Brain microvascular endothelial cell (primary cell): ENCODE measurements at regions not wholly inside any gene's neighbourhood (a gene's known extent, or its start where the extent isn't known, plus 50 kb on each side); places are given as distances from the start of the nearest gene placed in this dataset.

ENCODE experiments used
- DNase-seq: peaks from one replicate; pipeline ENCODE4 v3.0.0-alpha.2; 2020
- H3K27ac ChIP-seq: fragments of 250-450 bp; sonication (Bioruptor Pico); 2 replicates; pipeline ENCODE4 v1.5.1; 2020; ENCODE audit warnings: mild to moderate bottlenecking, moderate library complexity
- H3K27me3 ChIP-seq: fragments of 250-450 bp; sonication (Bioruptor Pico); replicated peaks from 2 replicates; pipeline ENCODE4 v1.5.1; 2020; ENCODE audit warnings: mild to moderate bottlenecking
- H3K36me3 ChIP-seq: fragments of 250-450 bp; sonication (Bioruptor Pico); replicated peaks from 2 replicates; pipeline ENCODE4 v1.5.1; 2020; ENCODE audit warnings: mild to moderate bottlenecking
- H3K4me3 ChIP-seq: 2 replicates; pipeline ENCODE4 v1.5.1; 2011; ENCODE audit warnings: low read depth, mild to moderate bottlenecking, control low read depth, low read length, moderate library complexity
- in situ Hi-C: cut with HindIII; loops from 2 replicates; pipeline ENCODE4 v1.10.0; 2017; ENCODE audit warnings: low sequenced_read_pairs, low pct_ligation_motif_present
- TF ChIP-seq, protein P1 (sequence below): IDR thresholded peaks from 2 replicates; pipeline ENCODE4 v1.5.1; 2011; ENCODE audit warnings: low read depth, mild to moderate bottlenecking, moderate library complexity, low read length, control low read depth, inconsistent platforms; ENCODE audit errors: missing control alignments

DNA sequence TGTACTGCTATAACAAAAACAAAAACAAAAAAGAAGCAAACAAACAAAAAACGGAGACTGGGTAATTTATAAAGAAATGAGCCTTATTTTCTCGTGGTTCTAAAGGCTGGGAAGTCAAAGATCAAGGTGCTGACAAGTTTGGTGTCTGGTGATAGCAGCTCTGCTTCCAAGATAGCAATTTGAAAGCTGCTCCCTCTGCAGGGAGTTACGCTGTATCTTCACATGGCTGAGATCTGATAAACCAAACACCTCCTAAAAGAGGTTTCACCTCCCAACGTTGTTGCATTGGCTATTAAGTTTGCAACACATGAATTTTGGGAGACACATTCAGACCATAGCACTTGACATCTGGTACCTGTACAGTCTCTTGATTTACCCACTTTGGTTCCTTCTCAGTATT lies 854.2 kb downstream of the CENPC start:
- H3K27me3 ChIP-seq: no peaks in the 10 kb centered on the region
- H3K27ac ChIP-seq: no peak overlapping the region
- DNase-seq: no peak
- TF ChIP-seq, protein P1, sequence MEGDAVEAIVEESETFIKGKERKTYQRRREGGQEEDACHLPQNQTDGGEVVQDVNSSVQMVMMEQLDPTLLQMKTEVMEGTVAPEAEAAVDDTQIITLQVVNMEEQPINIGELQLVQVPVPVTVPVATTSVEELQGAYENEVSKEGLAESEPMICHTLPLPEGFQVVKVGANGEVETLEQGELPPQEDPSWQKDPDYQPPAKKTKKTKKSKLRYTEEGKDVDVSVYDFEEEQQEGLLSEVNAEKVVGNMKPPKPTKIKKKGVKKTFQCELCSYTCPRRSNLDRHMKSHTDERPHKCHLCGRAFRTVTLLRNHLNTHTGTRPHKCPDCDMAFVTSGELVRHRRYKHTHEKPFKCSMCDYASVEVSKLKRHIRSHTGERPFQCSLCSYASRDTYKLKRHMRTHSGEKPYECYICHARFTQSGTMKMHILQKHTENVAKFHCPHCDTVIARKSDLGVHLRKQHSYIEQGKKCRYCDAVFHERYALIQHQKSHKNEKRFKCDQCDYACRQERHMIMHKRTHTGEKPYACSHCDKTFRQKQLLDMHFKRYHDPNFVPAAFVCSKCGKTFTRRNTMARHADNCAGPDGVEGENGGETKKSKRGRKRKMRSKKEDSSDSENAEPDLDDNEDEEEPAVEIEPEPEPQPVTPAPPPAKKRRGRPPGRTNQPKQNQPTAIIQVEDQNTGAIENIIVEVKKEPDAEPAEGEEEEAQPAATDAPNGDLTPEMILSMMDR: peak; percentile 30
- in situ Hi-C loops: no loop called here
- H3K4me3 ChIP-seq: no peak overlapping the region
- no peaks in the 10 kb centered on the region for H3K36me3 ChIP-seq

DNA sequence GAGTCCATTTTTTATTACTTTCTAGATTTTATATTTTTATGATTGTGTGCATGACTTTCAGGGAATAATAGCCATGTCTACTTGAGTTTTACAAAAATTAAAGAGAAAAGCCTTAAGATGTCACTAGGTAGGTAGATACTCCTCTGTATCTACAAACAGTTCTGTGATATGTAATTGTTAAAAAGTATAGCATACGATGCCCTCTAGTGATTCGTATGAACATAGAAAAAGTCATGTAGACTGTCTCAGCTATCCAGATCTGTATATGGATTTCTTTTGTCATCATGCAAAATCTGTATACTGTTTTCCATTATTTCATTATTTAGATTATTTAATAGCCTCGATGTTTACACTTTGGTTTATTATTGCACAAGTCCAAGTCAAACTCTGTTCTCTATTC lies 856.6 kb downstream of the CENPC start:
- Histone ChIP-seq H3K36me3 (no peaks in the 10 kb centered on the region), H3K27ac (no peak overlapping the region), H3K27me3 (no peaks in the 10 kb centered on the region), H3K4me3 (no peak overlapping the region)
- in situ Hi-C loops: no loop called here
- TF ChIP-seq, protein P1: peak; percentile 20
- no peak for DNase-seq

DNA sequence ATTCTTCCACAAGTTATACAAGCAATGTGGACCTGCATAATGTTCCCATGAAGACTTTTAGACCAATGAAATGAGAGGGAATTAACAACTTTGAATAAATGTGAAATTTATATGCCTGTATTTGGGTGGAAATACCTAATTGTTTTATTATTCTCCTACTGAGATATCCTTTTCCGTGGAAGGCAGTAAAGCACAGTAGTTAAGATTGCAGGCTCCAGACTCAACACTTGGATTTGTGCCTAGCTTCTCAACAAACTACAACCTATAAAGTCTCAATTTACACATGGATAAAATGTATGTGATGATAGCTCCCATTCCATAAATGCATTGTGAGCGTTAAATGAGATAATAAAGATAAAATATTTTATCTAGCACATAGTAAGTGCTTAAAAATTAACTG lies 857.8 kb downstream of the CENPC start:
- TF ChIP-seq, protein P1: no peak

DNA sequence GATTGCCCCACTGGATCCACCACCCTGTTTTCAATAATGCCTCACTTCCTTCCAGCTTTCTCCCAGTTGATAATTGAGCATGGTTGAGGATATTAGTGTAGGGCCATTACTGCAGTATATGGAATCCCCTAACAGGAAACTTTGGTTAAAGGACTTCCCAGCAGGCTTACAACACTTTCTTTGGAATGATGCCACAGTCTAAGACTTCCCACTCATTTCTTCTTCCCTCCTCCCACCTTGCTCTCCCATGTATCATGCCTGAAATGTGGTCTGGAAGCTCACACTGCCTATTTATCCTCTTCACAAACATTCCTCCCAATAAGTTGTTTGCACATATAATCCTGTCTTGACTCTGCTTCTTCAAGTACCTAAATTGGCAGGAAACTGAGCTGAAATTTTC lies 863.3 kb downstream of the CENPC start:
- DNase-seq: no peak
- TF ChIP-seq, protein P1: no peak
- no peak overlapping the region for H3K4me3 ChIP-seq
- in situ Hi-C loops: no loop called here
- no peaks in the 10 kb centered on the region for H3K36me3 ChIP-seq
- no peaks in the 10 kb centered on the region for H3K27me3 ChIP-seq
- no peak overlapping the region for H3K27ac ChIP-seq

More for the DNA sequence above, 857.8 kb downstream of the CENPC start:
- in situ Hi-C loops: no loop called here
- Histone ChIP-seq H3K27ac (no peak overlapping the region), H3K36me3 (no peaks in the 10 kb centered on the region), H3K4me3 (no peak overlapping the region), H3K27me3 (no peaks in the 10 kb centered on the region)
- no peak for DNase-seq

DNA sequence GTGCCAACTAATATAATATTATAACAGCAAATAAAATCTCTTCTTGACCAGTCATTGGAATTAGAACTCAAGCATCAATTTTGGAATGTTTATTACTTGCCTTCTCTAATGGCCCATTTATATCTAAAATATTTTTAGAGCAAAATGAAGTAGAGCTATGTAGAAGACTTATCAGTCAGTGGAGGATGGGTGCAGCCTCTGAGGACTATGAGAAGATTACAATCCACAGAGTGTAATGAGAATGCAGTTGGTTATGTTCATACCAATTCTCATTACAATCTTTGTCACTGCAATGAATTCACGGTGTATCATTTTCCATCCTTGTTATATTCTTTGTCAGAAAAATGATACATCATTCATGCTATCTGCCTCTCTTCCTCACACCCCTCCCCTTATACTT lies 878.1 kb downstream of the CENPC start:
- TF ChIP-seq, protein P1: no peak
- Histone ChIP-seq H3K36me3 (no peaks in the 10 kb centered on the region), H3K27ac (no peak overlapping the region), H3K4me3 (no peak overlapping the region), H3K27me3 (no peaks in the 10 kb centered on the region)
- in situ Hi-C loops: no loop called here
- no peak for DNase-seq

DNA sequence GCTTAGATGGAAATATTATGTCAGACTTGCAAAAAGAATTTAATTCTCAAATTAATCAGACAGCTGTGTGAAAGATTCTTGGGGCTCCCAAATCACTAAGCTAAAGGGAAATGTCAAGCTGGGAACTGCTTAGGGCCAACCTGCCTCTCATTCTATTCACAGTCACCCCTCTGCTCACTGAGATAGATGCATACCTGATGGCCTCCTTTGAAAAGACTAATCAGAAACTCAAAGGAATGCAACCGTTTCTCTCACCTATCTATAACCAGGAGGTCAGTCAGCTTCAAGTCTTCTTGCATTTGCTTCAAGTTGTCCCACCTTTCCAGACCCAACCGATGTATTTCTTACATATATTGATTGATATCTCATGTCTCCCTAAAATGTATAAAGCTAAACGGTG lies 882.7 kb downstream of the CENPC start:
- no peak for DNase-seq
- Histone ChIP-seq H3K27me3 (no peaks in the 10 kb centered on the region), H3K36me3 (no peaks in the 10 kb centered on the region), H3K27ac (no peak overlapping the region), H3K4me3 (no peak overlapping the region)
- TF ChIP-seq, protein P1: no peak
- in situ Hi-C loops: no loop called here
